Fibroblast of lung (primary cell): ENCODE measurements at regions not wholly inside any gene's neighbourhood (a gene's known extent, or its start where the extent isn't known, plus 50 kb on each side); places are given as distances from the start of the nearest gene placed in this dataset.
"Not testable (repeated sequence)": the region's sequence is repeated elsewhere in the genome, so short reads cannot be mapped to it uniquely, and the experiment has no call there.

ENCODE experiments used
- DNase-seq, 2 donors: peaks; one replicate each; pipeline versions ENCODE4 v3.0.0 to v3.0.0-alpha.2; 2010; ENCODE audit warnings: low read depth in 2 of 2
- H2AFZ ChIP-seq: 2 replicates; pipeline ENCODE4 v1.5.1; 2012; ENCODE audit warnings: low read length, control low read depth, inconsistent platforms
- H3K27ac ChIP-seq: 2 replicates; pipeline ENCODE4 v1.5.1; 2011; ENCODE audit warnings: low read length, control low read depth; ENCODE audit not compliant: insufficient read depth
- H3K27me3 ChIP-seq: 2 replicates; pipeline ENCODE4 v1.5.1; 2011; ENCODE audit warnings: mild to moderate bottlenecking, low read length; ENCODE audit not compliant: control insufficient read depth, insufficient read depth
- H3K36me3 ChIP-seq: 2 replicates; pipeline ENCODE4 v1.5.1; 2011; ENCODE audit warnings: low read length; ENCODE audit not compliant: control insufficient read depth, insufficient read depth
- H3K4me1 ChIP-seq: 2 replicates; pipeline ENCODE4 v1.5.1; 2011; ENCODE audit warnings: low read length; ENCODE audit not compliant: control insufficient read depth, insufficient read depth; ENCODE audit errors: extremely low read depth
- H3K4me2 ChIP-seq: 2 replicates; pipeline ENCODE4 v1.5.1; 2011; ENCODE audit warnings: low read length, control low read depth; ENCODE audit not compliant: insufficient read depth; ENCODE audit errors: extremely low read depth
- H3K4me3 ChIP-seq, 4 experiments: fragments of 200-600 bp in 1 of 4; sonication (generic) in 1 of 4; replicated peaks in 1 of 4; 2 replicates each; pipeline ENCODE4 v1.5.1; 2011 to 2016; ENCODE audit warnings: low read length in 4 of 4, low read depth in 3 of 4, mild to moderate bottlenecking in 3 of 4, control low read depth in 2 of 4, inconsistent platforms in 1 of 4, mixed read lengths in 1 of 4; ENCODE audit not compliant: insufficient read depth in 1 of 4; ENCODE audit errors: control extremely low read depth in 1 of 4
- H3K79me2 ChIP-seq: 2 replicates; pipeline ENCODE4 v1.5.1; 2012; ENCODE audit warnings: mild to moderate bottlenecking, low read length, inconsistent platforms; ENCODE audit not compliant: control insufficient read depth, insufficient read depth
- H3K9ac ChIP-seq: 2 replicates; pipeline ENCODE4 v1.5.1; 2011; ENCODE audit warnings: mild to moderate bottlenecking, low read length, control low read depth; ENCODE audit not compliant: insufficient read depth
- H3K9me3 ChIP-seq: 2 replicates; pipeline ENCODE4 v1.5.1; 2012; ENCODE audit warnings: low read depth, low read length; ENCODE audit not compliant: control insufficient read depth, insufficient read depth
- H4K20me1 ChIP-seq: 2 replicates; pipeline ENCODE4 v1.5.1; 2011; ENCODE audit warnings: low read length; ENCODE audit not compliant: control insufficient read depth, insufficient read depth; ENCODE audit errors: extremely low read depth

DNA sequence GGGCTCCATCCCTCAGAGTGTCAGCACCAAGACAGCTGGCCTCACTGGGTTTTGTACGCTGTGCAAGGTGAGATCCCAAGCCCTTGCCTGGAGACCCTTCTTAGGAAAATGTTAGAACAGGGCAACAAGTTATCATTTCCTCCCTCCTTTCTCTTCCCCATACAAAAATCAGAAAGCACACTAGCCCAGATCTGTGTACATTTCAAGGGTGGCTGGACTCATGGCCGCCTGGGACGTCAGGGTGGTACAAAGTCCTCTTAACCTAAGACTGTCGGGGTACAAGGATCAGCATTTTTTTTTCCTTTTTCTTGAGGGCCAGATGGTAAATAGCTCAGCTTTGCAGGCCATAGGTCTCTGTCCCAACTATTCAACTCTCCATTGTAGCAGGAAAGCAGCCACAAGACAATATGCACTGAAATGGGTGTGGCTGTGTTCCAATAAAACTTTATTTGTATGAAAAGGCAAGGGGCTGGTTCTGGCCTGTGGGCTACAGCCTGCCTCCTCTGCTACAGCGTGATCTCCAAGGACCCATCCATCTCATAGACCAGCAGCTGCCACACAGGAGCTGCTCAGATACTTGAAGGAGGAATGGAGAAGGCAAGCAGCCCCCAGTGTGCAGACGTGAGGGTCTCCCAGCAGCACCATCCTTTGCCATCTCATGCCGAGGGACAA is 68.7 kb downstream of the ART5 start:
- not testable (repeated sequence) for H2AFZ ChIP-seq, H3K27me3 ChIP-seq, H3K9me3 ChIP-seq, H3K4me1 ChIP-seq, H4K20me1 ChIP-seq, H3K4me3 ChIP-seq, H3K36me3 ChIP-seq, H3K9ac ChIP-seq, H3K79me2 ChIP-seq, H3K27ac ChIP-seq, H3K4me2 ChIP-seq, DNase-seq

DNA sequence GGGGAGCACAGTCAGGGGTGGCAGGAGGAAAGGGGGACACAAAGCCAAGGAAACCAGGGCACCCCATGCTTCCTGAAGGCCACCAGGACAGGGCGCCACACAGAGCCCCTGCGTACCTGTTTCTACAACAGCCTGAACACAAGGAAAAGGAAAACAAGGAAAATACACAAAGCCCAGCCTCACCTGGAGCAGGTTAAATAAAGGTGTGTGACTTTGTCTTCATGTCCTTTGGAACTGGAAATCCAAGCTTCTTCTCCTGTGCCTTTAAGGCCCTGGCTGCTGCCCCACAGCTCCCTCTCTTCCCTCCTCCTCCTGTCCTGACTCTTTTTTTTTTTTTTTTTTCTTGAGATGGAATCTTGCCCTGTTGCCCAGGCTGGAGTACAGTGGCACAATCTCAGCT is 70.0 kb downstream of the ART5 start:
- H3K27ac ChIP-seq, H3K4me2 ChIP-seq, H4K20me1 ChIP-seq, H3K9ac ChIP-seq, H3K79me2 ChIP-seq, H2AFZ ChIP-seq, H3K4me3 ChIP-seq, H3K4me1 ChIP-seq, H3K27me3 ChIP-seq, H3K9me3 ChIP-seq, H3K36me3 ChIP-seq, DNase-seq: not testable (repeated sequence)

DNA sequence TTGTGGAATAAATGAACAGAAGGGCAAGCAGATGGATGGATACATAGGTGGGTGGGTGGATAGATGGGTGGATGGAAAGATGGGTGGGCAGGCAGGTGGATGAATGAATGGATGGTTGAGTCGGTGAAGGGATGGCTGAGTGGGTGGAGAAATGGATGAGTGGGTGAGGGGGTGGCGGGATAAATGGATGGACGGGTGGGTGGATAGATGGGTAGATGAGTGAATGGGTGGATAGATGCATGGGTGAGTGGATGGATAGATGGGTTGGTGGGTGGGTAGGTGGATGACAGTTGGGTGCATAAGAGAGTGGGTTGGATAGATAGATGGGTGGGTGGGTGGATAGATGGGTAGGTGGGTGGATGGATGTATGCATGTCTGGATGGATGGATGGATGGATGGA is 76.0 kb downstream of the ART5 start:
- not testable (repeated sequence) for H3K27ac ChIP-seq, H3K9me3 ChIP-seq, H3K79me2 ChIP-seq, H2AFZ ChIP-seq, H3K36me3 ChIP-seq, DNase-seq, H4K20me1 ChIP-seq, H3K27me3 ChIP-seq, H3K9ac ChIP-seq, H3K4me1 ChIP-seq, H3K4me3 ChIP-seq, H3K4me2 ChIP-seq

DNA sequence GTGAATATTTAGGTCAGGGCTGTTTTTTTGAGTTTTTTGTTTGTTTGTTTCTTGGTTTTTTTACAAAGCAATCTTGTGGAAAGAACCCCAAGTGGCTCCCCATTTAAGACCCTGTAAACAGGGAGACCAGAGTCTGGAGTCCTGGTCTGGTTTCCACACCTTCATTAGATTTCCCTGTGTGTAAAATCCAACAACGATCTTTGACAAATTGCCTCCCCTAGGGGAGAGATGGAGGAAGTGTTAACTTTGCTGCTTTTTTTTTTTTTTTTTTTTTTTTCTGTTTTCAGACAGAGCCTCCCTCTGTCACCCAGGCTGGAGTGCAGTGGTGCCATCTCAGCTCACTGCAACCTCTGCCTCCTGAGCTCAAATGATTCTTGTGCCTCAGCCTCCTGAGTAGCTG is 77.4 kb downstream of the ART5 start:
- not testable (repeated sequence) for H3K4me2 ChIP-seq, H3K27me3 ChIP-seq, H3K4me3 ChIP-seq, H2AFZ ChIP-seq, H3K36me3 ChIP-seq, H4K20me1 ChIP-seq, H3K9ac ChIP-seq, H3K27ac ChIP-seq, DNase-seq, H3K4me1 ChIP-seq, H3K79me2 ChIP-seq, H3K9me3 ChIP-seq

DNA sequence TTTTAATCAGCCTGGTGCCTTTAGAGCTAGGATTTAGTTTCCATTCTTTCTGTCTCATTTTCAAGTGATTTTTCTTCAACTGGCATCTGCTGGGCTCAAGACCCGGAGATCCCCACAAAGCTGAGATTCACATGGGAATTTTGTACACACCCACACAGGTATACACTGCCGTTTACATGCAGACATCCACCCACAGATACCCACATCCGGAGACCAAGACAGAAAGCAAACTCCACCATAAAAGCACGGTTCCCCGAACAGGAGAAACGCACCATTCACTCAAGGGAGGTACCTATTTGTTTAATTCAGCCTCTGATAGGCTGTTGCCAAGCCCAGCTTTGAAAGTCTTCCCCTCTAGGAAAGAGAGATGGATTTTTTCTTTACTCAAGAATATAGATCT is 87.2 kb downstream of the ART5 start:
- H3K4me3 ChIP-seq, H3K4me1 ChIP-seq, H3K9ac ChIP-seq, DNase-seq, H2AFZ ChIP-seq, H3K27ac ChIP-seq, H3K27me3 ChIP-seq, H3K9me3 ChIP-seq, H4K20me1 ChIP-seq, H3K79me2 ChIP-seq, H3K4me2 ChIP-seq, H3K36me3 ChIP-seq: not testable (repeated sequence)

DNA sequence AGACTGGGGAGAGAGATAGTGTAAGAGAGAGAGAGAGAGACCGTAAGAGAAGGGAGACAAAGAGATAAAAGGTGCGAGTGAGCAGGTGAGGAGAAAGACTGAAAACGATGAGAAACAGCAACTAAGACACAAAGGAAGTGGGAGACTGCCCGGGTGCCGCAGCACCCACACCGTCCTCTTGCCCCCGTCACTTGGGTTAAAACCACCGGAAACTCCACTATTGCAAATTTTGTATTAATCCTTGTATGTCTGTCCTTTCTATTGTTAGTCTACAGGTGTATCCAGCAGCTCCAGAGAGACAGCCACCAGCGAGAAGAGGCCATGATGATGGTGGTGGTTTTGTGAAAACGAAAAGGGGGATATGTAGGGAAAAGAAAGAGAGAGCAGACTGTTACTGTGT is 96.8 kb downstream of the ART5 start:
- H2AFZ ChIP-seq, H3K4me2 ChIP-seq, H3K36me3 ChIP-seq, H3K79me2 ChIP-seq, H4K20me1 ChIP-seq, H3K27ac ChIP-seq, DNase-seq, H3K9me3 ChIP-seq, H3K4me1 ChIP-seq, H3K4me3 ChIP-seq, H3K27me3 ChIP-seq, H3K9ac ChIP-seq: not testable (repeated sequence)

DNA sequence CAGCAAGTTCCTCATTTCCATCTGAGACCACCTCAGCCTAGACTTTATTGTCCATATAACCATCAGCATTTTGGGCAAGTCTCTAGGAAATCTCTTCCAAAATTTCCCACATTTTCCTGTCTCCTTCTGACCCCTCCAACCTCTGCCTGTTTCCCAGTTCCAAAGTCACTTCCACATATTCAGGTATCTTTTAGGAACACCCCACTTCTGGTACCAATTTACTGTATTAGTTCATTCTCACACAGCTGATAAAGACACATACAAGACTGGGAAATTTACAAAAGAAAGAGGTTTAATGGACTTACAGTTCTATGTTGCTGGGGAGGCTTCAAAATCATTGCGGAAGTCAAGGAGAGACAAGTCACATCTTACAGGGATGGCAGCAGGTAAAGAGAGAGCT is 103.6 kb downstream of the ART5 start:
- DNase-seq, H3K4me2 ChIP-seq, H3K36me3 ChIP-seq, H3K9me3 ChIP-seq, H4K20me1 ChIP-seq, H3K4me1 ChIP-seq, H3K9ac ChIP-seq, H3K27me3 ChIP-seq, H3K4me3 ChIP-seq, H3K27ac ChIP-seq, H3K79me2 ChIP-seq, H2AFZ ChIP-seq: not testable (repeated sequence)
